HUES6 (cell line): ENCODE measurements at regions not wholly inside any gene's neighbourhood (a gene's known extent, or its start where the extent isn't known, plus 50 kb on each side); places are given as distances from the start of the nearest gene placed in this dataset.

Experiments used
- H3K27ac ChIP-seq: 2 replicates; pipeline ENCODE4 v1.7.0; 2013; ENCODE audit warnings: low read depth, mild to moderate bottlenecking, low read length, inconsistent platforms
- H3K27me3 ChIP-seq: 2 replicates; pipeline ENCODE4 v1.6.1; 2013; ENCODE audit warnings: low read length; ENCODE audit not compliant: control insufficient read depth, insufficient read depth
- H3K36me3 ChIP-seq: 2 replicates; pipeline ENCODE4 v1.6.1; 2013; ENCODE audit warnings: low read length; ENCODE audit not compliant: control insufficient read depth, insufficient read depth
- H3K4me1 ChIP-seq: 2 replicates; pipeline ENCODE4 v1.6.1; 2013; ENCODE audit warnings: low read length; ENCODE audit not compliant: control insufficient read depth, insufficient read depth
- H3K4me3 ChIP-seq: 2 replicates; pipeline ENCODE4 v1.5.1; 2013; ENCODE audit warnings: low read depth, low read length
- H3K9ac ChIP-seq: one replicate; pipeline ENCODE4 v1.6.1; 2013; ENCODE audit warnings: mild to moderate bottlenecking, low read length
- H3K9me3 ChIP-seq: 2 replicates; pipeline ENCODE4 v1.6.1; 2013; ENCODE audit warnings: low read depth, low read length; ENCODE audit not compliant: control insufficient read depth, insufficient read depth

DNA sequence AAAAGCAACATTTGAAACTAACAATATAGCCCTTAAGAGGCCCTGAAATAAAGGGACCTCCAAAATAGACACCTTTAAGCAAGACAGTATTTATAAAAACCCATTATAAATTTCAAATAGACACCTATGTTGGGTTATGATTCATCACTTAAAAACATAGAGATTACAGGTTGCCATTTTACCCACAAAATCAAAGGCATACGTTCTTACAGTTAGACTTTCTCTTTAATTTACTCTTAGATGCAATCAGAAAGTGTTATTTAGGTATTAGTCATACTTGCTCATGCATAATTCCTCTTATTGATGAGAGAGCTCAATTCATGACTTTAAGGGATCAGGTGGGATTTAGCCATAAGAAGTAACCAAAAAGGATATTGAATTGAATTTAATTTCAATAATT lies 51.5 kb upstream of the TMEM200A start:
- Histone ChIP-seq H3K27ac (no peak overlapping the region), H3K27me3 (no peaks in the 10 kb centered on the region), H3K4me3 (no peak overlapping the region), H3K9me3 (no peaks in the 10 kb centered on the region), H3K36me3 (no peaks in the 10 kb centered on the region), H3K9ac (no peak overlapping the region), H3K4me1 (no peaks in the 10 kb centered on the region)

GRCh38 chr6:130313206-130313605 lies 52.6 kb upstream of the TMEM200A start:
- H3K27ac ChIP-seq, result no peak overlapping the region
- H3K4me3 ChIP-seq, result no peak overlapping the region
- no peaks in the 10 kb centered on the region for H3K9me3 ChIP-seq
- H3K9ac ChIP-seq, result no peak overlapping the region
- no peaks in the 10 kb centered on the region for H3K4me1 ChIP-seq
- H3K27me3 ChIP-seq, result no peaks in the 10 kb centered on the region
- H3K36me3 ChIP-seq, result no peaks in the 10 kb centered on the region

GRCh38 chr6:130309028-130309427 lies 56.8 kb upstream of the TMEM200A start:
- no peaks in the 10 kb centered on the region for H3K4me1 ChIP-seq
- H3K36me3 ChIP-seq, result no peaks in the 10 kb centered on the region
- H3K4me3 ChIP-seq, result no peak overlapping the region
- H3K9ac ChIP-seq, result no peak overlapping the region
- H3K9me3 ChIP-seq, result no peaks in the 10 kb centered on the region
- no peak overlapping the region for H3K27ac ChIP-seq
- no peaks in the 10 kb centered on the region for H3K27me3 ChIP-seq

DNA sequence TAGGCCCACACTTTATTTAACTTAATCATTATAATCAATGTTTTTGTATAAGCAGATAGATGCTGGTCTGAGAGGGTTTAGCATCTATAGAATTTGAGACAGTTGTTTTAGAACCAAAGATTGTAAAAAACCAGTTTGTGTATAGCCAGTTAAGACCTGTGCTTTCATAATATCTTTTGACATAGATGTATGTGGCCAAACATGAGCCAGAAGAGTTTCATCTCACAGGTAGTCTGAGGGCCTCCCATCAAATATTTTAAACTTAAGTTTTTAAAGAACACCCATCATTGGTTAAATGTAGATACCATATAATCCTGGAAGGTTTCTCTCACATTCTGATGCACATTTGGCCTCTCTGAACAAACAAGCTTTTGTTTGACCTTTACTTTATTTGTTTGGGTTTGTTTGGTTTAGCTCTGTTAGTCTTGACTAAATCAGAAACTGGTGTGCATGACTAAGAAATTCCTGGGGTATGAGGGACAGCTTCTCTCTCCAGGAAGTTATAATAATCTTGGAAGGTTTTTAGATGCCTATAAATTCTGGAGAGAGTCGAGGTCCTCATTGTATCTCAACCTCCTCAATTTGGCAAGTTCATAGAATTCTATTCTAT lies 58.0 kb upstream of the TMEM200A start:
- H3K9ac ChIP-seq, result no peak overlapping the region
- H3K27ac ChIP-seq, result no peak overlapping the region
- H3K27me3 ChIP-seq, result no peaks in the 10 kb centered on the region
- H3K36me3 ChIP-seq, result no peaks in the 10 kb centered on the region
- no peaks in the 10 kb centered on the region for H3K9me3 ChIP-seq
- H3K4me1 ChIP-seq, result no peaks in the 10 kb centered on the region
- H3K4me3 ChIP-seq, result no peak overlapping the region

GRCh38 chr6:130306377-130306776 lies 59.4 kb upstream of the TMEM200A start:
- no peak overlapping the region for H3K9ac ChIP-seq
- H3K4me1 ChIP-seq, result no peaks in the 10 kb centered on the region
- H3K27me3 ChIP-seq, result no peaks in the 10 kb centered on the region
- no peaks in the 10 kb centered on the region for H3K36me3 ChIP-seq
- no peak overlapping the region for H3K4me3 ChIP-seq
- no peaks in the 10 kb centered on the region for H3K9me3 ChIP-seq
- no peak overlapping the region for H3K27ac ChIP-seq

DNA sequence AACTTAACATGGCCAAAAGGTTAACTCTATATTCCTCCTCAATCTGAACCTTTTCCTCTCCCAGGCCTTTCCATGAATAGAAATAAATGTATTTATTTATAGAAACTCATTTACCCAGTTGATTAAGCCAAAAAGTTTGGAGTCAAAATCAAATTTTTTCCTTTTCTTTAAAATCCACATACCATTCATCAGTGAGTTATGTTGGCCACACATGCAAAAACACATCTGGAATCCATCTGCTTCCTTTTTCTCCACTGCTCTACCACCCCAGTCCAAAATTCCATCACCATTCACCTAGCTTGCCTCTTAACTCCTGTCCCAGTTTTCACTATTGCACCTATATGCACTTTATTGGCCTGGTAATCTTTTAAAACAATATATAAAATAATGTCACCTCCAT lies 62.4 kb upstream of the TMEM200A start:
- H3K27me3 ChIP-seq, result no peaks in the 10 kb centered on the region
- H3K4me1 ChIP-seq, result no peaks in the 10 kb centered on the region
- no peaks in the 10 kb centered on the region for H3K9me3 ChIP-seq
- no peak overlapping the region for H3K9ac ChIP-seq
- H3K36me3 ChIP-seq, result no peaks in the 10 kb centered on the region
- H3K4me3 ChIP-seq, result no peak overlapping the region
- H3K27ac ChIP-seq, result no peak overlapping the region

- no peak overlapping the region for H3K4me3 ChIP-seq
- H3K27me3 ChIP-seq, result no peaks in the 10 kb centered on the region
- no peak overlapping the region for H3K9ac ChIP-seq
- no peaks in the 10 kb centered on the region for H3K4me1 ChIP-seq
- no peaks in the 10 kb centered on the region for H3K36me3 ChIP-seq
- no peak overlapping the region for H3K27ac ChIP-seq
- no peaks in the 10 kb centered on the region for H3K9me3 ChIP-seq
These were observed 67.6 kb upstream of the TMEM200A start for GRCh38 chr6:130298258-130298657.

DNA sequence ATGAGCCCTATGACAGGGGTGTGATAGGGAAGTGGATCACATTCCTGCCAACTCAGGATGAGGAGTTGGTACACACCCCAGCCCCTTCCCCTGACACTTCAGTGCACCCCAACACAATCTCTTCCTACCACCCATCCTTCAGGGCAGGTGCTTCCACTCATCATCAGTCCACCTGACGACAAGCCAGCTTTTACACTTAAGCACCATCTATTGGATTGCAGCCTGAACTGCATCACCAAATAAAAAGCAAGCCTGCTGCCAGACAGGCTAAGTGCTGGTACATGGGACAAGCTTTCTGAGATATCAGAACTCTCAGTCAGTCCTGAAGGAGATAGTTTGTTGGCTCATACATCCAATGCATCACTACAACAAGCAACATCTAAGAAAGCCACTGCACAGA lies 69.0 kb upstream of the TMEM200A start:
- Histone ChIP-seq H3K9me3 (no peaks in the 10 kb centered on the region), H3K4me3 (no peak overlapping the region), H3K36me3 (no peaks in the 10 kb centered on the region), H3K27me3 (no peaks in the 10 kb centered on the region), H3K9ac (no peak overlapping the region), H3K27ac (no peak overlapping the region), H3K4me1 (no peaks in the 10 kb centered on the region)

GRCh38 chr6:130293800-130294199 lies 71.0 kb upstream of the SAMD3 start:
- no peaks in the 10 kb centered on the region for H3K9me3 ChIP-seq
- no peaks in the 10 kb centered on the region for H3K4me1 ChIP-seq
- no peaks in the 10 kb centered on the region for H3K36me3 ChIP-seq
- H3K4me3 ChIP-seq, result no peak overlapping the region
- no peak overlapping the region for H3K9ac ChIP-seq
- H3K27me3 ChIP-seq, result no peaks in the 10 kb centered on the region
- H3K27ac ChIP-seq, result no peak overlapping the region

- Histone ChIP-seq H3K36me3 (no peaks in the 10 kb centered on the region), H3K4me3 (no peak overlapping the region), H3K4me1 (no peaks in the 10 kb centered on the region), H3K27me3 (no peaks in the 10 kb centered on the region), H3K9ac (no peak overlapping the region), H3K9me3 (no peaks in the 10 kb centered on the region), H3K27ac (no peak overlapping the region)
These were observed 65.3 kb upstream of the SAMD3 start for GRCh38 chr6:130288065-130288464.

DNA sequence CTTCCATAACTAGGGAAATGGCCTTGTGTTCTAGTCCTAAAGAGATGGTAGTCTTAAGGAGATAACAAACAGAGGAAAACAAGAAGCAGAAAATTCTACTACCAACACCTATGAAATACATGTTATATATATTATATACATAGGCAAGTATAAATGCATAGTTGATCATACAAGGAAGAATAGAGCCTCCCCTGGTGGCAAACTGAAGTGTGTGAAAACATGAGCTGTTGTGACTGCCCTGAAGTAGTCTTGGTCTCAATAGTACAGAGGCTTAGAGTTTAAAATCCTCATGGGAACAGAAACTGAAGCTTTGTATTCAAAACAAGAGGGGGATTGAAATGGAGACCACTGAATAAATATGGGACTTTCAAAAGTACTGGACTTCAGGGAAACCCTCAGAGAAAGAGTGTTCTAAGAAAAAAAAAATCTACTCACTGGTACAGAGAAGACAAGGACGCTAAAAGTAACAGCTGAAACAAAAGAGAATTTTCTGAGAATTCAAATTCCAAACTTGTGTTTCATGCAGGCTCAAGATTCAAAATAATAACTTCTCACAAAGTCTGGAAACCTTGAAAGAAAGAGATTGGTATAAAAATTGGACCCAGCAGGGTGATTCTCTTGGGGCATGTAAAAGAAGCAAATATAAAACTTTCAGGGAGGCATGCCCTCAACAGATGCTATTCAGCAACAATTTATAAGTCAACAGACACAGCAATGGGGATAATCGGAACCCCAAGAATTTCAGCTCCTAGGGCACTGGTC lies 59.7 kb upstream of the SAMD3 start:
- H3K27ac ChIP-seq, result no peak overlapping the region
- no peaks in the 10 kb centered on the region; the same call in 1 of the 2 replicates for H3K36me3 ChIP-seq
- no peaks in the 10 kb centered on the region; the same call in 1 of the 2 replicates for H3K4me1 ChIP-seq
- no peak overlapping the region for H3K9ac ChIP-seq
- no peak overlapping the region for H3K4me3 ChIP-seq
- no peaks in the 10 kb centered on the region for H3K27me3 ChIP-seq
- peaks cover 8% of the 10 kb centered on the region for H3K9me3 ChIP-seq
